IPS-NIHi11 (cell line): ENCODE measurements at regions not wholly inside any gene's neighbourhood (a gene's known extent, or its start where the extent isn't known, plus 50 kb on each side); places are given as distances from the start of the nearest gene placed in this dataset.
A peak's percentile ranks its signal among the peaks of the same experiment; 100 is the strongest.

Experiments used
- DNase-seq: peaks from one replicate; pipeline ENCODE4 v3.0.0; 2012; ENCODE audit warnings: mixed read lengths, low spot score

DNA sequence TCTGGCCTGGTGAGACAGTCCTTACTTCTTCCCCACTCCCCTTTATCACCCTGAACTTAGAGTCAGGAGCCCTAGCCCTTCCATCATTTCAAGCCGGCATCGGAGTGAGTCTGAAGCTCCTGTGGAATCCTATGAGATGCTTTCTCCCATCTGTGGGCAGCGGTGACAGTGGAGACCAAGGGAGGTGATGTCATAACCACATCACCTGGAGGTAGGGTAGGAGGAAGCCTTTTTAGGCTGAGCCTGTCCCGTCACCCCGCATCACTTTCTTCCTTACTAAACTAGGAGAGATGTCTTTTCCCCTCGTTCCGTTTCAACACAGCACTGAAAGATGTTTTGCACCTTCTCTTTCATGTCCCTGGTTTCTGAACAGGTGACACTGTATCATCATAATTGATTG is 124.1 kb upstream of the WWC1 start:
- DNase-seq = no peak

DNA sequence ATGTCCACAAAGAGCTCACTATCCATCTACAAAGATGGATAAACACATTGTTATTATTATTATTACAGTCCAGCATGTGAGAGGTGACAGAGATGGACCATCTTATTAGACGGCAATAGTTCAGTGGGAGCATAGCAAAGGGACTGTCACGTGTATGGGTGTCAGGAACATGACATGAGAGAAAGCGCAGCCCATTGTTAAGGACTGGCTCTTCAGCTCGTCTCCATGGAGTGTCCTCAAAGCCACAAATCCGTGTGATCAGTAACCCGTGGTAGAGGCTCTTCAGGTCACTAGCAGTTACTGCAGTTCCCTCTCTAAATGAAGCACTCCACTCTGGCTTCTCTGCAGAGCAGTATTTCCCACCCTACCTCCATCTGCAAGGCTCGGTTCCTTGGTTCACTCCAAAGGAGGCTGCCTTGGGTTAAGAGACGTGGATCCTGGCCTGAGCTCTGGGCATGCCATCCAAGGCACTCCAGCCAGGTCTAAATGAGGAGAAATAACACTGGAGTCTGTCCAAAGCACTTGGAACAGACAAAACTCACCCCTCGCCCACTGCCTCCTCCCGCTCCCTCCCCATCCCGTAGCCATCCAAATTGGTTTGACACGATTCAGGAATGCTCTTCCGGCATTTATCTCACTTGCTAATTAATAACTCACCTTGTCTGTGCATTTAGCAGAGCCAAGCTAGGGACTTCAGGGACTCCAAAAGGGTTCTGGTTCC is 122.3 kb upstream of the WWC1 start:
- no peak for DNase-seq

DNA sequence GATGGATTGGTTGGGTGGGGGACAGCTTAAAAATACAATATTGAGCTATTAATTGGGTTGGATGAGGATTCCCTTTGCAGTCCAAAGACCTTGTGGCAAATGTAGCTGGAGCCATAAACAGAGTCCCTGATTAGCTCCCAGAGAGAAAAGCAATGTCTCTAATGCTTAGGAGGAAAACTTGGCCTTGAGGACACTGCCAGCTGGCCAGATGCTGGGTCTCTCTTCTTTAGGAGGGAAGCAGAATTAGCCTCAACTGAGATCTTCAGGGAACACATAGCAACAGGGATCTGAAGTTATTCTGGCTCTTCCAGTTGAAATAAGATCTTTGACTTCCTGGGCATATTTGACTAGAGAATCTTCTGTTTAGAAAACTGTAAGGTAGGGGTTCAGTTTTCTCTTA is 121.7 kb upstream of the WWC1 start:
- DNase-seq = no peak

DNA sequence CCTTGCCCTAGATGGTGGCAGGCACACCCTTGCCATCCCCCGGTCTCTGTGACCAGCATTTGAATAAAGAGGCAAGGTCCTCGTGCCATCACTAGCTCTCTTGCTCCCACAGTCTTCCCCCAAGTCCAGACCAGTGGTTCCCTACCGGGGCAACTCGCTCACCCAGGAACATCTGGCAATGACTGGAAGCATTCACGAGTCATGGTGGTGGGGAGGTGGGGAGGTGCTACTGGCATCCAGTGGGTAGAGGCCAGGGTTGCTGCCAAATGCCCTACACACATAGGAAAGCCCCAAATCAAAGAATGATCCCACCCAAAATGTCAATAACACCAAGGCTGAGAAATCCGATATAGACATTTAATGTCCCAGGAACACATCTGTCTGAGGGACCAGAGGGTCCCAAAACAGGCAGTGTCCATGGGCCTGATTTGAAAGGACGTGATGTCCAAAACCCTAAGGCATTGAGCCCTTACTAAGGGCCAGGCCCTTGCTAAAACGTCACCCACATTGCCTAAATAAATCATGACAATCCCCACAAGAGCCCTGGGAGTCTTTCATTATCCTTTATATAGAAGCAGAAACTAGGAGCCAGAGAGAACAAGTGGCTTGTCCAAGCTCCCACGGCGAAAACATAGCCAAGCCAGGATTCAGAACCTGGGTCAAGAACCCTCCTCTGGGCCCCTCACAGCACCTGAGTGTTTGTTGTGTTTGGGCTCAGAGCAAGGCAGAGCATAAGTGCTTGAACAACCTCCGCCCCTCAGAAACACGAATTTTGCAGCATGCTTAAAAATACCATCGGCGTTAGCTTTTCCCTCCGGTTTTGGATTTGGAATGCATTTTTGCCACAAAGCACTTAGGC is 119.3 kb upstream of the WWC1 start:
- DNase-seq = no peak

DNA sequence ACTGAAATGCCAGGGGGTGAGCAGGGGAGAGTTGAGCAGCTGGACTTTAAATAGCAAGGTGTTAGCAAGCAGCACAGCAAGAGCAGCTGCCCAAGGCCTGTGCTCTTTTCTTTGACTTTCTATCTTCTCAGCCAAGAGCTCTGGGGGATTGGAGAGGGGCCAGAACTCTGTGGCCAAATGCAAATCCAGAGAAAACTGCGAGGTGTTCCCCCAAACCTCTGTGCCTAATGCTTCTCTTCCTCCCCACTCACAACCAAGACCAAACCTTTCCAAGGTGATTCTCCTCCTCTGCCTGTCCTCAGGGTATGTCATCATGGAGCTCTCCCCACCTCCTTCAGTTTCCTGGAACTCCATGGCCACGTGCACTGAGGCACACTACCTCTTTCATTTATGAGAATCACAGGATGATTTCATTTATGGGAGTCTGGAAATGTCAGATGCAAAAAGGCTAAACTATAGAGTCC is 118.7 kb upstream of the WWC1 start:
- no peak for DNase-seq

DNA sequence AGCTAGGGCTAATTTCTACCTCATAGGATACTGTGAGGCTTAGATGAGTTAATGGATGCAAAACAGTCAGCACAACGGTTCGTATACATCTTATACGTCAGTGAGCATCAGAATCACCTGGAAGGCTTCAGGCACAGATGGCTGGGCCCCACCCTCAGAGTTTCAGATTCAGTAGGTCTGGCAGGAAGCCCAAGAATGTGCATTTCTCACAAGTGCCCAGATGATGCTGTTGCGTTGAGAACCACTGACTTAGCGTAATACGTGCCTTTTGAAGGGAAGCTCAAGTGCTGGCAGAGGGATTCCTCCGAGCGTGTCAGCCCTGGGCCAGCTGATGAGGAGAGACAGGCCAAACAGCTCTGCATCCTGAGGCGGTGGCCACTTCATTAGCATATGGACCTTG is 117.1 kb upstream of the WWC1 start:
- no peak for DNase-seq

DNA sequence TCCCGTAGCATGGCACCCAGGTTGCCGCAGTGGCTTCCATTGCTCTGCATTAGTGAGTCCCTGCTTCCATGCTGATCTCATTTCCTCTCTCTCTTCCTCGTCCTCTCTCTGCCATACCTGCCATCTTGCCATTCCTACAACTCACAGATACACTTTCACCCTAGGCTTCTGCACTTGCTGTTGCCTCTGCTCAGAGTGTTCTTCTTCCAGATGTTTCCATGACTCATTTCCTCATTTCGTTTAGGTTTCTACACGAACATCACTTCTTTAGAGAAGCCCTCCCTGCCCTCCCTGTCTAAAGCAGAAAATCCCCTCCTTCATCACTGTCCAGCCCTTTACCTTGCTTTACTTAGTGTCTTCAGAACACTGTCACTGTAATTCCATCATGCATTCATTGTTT is 115.2 kb upstream of the WWC1 start:
- no peak for DNase-seq

DNA sequence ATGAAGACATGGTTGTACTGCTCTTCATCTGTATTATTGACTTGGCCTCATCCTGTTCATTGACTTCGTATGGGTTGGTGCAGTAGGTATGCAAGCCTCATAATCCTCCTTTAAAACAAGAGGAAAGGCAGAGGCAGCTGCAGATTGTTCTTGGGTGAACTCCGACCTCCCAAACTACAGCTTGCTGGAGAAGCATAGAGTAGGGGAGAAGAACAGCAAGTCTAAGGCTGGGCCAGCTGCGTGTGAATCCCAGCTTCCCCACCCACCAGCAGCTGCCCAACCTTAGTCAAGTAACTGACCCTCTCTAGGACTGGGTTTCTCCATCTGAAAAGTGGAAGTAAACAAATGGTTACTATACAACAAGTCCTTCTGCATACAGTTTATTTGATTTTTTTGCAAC is 114.5 kb upstream of the WWC1 start:
- no peak for DNase-seq

DNA sequence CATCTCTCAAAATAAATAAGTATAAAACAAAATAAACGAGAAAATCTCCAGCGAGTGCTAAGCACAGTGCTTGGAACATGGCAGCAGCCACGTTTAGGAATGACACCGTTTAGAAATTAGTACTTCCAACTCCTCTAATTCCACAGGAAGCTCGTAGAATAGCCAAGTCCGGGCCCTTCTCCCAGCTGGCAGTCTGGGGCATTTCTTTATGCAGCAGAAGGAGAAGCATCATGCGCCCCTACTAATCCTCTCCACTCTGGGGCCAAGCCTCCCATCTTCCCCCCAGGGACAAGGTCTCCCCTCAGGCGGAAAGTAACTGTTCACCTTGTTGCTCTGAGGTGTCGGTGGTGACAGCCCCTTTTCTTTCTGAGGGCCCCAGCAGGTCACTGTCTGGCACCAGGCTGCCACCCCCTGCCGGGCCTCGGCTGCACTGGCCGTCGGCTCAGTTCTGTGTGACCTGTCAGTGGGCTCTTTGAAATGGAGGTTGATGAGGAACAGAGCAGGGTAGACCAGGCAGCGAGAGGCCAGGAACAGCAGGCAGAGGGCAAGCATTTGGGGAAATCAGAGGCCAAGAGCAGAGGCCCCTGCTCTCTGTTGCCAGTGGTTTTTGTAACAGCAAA is 113.5 kb upstream of the WWC1 start:
- peak; percentile 52 for DNase-seq

DNA sequence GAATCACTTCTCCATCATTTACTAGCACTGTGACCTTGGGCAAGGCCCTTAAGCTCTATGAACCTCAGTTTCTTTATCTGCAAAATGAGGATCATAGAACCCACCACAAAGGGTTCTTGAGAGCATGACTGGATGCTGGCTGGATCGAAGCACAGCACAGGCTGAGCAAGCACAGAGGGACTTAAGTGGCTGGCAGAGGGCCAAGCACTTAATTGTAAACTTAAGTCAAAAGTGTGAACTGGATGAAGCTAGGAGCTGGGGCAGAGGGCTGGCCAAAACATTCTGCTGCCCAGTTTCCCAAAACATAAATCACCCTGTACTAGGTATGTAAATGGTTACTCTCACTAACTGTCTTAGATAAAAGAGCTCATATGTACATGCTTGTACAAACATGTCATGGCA is 112.3 kb upstream of the WWC1 start:
- no peak for DNase-seq

DNA sequence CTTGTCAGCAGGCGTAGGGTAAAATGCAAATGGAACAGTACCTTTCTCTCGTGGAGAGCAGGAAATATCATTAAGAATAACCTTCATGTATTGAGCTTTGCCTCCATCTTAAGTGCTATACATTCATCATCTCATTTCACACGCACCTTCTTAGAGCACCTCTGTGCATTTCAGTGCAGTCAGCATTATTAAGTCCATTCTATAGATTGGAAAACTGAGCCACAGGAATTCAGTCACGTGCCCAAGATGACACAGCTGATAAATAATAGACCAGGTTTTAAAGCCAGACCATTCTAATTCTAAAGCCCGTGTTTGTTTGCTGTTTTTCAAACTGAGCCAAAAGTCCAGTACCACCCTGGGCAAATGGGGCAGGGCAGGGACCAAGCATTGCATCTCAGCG is 109.2 kb upstream of the WWC1 start:
- no peak for DNase-seq

DNA sequence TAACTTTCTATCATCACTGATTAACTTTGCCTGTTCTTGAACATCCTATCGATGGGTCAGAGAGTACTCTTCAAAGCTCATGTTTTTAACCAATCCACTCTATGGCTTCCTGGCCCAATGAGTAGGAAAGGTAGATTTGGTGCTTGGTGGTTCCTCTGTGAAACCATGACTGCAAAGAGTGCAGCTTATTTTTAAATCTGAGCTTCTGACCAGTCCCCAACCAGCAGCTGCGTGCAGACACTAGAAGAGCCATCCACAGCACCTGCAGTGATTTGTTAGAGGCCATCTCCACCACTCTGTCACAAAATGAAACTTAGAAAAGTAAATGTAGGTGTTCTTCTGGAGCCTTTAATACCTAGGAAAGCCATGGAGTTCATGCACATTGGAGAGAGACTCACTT is 107.3 kb upstream of the WWC1 start:
- no peak for DNase-seq

DNA sequence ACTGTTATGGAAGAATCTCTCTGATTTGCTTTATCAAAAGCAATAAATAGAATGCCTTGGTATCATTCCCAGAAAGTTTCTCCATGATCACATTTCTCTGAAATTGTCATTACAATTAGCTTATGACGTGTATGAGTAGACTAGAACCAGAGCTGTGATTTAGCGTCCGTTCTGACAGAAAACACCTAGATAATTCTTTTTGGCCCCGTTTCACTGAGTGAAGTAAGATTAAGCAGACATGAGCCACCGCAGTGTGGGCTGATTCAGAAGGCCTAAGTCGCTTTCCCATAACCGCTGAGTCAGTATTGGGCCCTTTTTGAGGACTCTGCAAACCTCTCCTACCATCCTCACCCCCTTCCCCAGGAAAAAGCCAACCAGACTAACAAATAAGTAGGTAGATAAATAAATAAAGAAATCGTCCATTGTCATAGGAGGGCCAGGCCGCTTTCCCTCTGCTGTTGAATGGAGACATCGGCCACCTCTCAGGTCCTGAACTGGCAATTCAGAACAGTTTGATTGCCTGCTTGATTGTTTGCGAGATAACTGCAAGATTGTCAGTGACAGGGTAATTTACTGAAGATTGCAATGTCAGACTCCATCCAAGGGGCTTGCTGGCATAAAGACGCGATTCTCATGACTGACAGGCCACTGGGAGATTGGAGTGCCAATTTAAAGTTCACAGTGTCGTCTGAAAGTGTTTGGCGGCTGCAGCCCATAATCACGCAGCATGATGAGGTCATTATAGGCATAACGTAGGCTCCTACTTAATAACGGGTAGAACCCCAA is 105.0 kb upstream of the WWC1 start:
- DNase-seq = no peak

DNA sequence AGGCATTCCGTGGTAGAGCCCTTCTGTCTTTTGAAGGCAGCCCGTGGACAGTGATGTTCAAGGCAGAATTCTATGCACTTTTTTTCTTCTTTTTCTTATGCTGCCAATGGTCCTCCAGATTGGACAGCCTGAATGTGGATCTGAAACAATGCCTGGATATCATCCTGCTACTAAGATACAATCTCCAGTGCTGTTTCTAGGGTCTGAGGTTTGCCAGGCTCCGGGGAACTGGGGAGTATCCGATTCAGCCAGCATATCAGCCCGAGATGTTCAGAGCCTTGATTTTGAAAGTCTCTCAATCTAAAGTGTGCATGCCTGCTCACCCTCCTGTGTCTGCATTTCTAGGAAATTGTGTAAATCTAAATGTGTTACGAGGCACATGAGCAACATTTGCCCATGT is 103.8 kb upstream of the WWC1 start:
- DNase-seq = no peak

DNA sequence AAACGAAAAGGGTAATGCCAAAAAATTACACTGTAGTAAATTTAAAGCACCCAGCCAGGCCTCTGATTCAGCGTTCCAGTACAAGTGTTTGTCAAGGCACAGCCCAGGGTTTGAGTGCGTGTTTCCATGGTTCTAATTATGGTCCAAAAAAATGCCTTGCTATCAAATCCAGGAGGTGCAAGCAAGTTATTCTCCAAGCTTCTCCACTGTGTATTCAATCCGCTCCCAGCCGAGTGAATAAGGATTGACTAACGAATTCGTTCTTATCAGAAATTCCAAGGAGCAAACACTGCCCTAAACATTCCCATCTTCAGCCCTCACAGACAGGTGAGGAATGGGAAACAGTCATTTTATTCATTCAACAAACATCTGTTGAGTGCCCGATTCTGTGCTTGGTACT is 103.3 kb upstream of the WWC1 start:
- DNase-seq = no peak

DNA sequence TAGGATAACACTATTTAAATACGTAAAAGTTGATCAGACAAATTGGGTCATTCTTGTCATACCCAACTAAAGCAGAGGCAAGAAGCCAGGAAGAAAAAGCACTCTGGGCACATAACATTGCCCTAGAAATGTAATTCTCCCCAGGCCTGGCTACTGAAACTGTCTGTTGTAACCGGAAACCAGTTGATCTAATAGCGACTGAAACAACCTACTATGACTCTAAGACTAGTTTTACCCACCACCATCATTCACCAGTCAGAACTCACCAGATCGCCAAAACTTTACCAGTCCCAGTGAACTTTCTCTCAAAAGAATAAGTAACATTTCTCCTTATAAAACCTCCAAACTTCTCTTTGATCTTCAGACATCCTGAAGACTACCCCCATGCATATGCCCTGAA is 99.3 kb upstream of the WWC1 start:
- no peak for DNase-seq

DNA sequence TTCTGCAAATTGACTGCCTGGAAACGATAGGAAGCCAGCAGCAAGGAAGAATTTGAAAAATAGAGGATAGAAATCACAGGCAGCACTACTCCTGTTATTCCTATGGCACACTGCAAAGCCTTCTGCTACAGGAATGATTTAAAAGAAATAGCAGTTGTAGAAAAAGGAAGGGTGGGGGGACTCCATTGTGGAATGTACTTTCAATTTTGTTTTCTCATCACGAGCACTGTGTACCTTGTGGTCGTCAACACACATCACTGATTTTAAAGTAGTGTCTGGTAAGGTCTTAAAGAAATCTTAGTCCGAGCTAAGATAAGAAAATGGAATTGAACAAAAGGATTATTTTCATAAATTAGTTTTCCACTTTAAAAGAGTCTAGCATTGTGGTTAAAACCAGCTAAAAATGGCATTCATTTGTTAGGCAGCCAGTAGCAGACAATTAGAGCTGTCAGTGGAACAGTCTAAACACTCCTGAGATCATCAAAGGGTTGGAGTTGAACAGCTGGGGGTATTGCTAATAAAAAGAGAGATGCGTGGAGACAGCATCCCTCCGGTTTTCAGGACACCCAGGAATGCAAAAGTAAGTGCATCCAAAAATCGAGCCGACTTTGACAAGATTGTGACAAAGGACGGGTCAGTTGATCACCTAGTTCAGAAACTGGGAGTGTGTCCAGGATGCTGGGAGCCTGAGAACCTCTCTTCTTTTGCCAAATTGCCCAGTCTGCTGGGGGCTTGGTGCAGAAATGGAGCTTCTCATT is 97.8 kb upstream of the WWC1 start:
- DNase-seq = no peak

DNA sequence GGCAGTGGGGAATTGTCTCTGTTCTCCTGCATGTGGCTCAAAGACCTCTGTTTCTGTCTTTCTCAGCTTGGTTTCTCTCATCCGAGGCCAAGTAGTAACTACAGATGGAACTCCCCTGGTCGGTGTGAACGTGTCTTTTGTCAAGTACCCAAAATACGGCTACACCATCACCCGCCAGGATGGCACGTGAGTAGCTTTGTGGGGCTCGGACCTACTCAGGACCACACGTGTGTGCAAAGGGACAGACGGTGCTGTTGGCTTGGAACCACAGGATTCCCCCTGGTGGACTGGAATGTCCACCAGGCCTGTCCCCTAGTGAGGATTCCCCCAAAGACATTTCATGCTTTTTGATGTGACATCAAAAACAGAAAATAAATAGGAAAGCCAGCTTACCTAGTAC is 96.3 kb upstream of the WWC1 start:
- no peak for DNase-seq

DNA sequence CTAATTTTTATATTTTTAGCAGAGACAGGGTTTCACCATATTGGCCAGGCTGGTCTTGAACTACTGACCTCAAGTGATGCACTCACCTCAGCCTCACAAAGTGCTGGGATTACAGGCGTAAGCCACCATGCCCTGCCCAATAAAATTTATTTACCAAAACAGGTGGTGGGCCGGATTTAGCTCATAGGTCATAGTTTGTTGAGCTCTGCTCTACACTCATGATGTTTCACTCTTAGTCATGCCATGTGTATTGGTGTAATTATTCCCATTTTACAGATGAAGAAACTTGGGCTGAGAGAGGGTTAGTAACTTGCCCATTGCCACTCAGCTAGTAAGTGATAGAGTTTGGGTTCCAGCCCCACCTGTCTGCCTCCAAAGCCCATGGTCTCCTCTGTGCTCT is 93.1 kb upstream of the WWC1 start:
- no peak for DNase-seq

DNA sequence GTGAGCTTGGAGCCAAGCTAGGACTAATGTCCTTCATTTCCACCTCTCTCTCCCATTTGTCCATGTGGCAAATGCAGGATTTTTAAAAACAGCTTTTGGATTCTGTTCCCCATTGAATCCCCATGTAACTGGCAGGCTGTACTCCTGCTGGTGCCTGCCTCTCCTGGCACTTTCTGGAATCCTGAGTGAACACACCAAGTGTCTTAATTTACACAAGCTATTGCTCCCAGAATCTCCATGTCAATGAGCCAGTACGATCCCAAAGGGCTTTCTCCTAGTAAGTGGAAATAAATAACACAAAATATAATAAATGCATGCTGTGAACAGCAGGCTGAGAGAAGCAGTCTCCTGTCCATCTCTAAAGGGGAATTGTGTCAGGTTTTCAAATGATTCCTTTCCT is 88.4 kb upstream of the WWC1 start:
- DNase-seq = no peak

DNA sequence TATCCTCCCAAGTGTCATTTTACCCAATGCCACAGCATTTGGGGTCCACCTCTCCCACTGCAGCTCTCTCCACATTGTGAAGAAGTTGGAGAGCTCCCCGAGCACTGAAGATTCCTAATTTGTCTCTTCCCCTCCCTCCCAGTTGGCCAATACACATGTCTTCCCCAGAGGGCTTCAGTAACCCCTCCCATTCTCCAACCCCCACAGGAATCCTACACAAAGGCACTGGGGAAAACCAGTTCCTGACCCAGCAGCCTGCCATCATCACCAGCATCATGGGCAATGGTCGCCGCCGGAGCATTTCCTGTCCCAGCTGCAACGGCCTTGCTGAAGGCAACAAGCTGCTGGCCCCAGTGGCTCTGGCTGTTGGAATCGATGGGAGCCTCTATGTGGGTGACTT is 87.3 kb upstream of the WWC1 start:
- DNase-seq = no peak
